ENCODE measurements at regions not wholly inside any gene's neighbourhood (a gene's known extent, or its start where the extent isn't known, plus 50 kb on each side); places are given as distances from the start of the nearest gene placed in this dataset.

DNA sequence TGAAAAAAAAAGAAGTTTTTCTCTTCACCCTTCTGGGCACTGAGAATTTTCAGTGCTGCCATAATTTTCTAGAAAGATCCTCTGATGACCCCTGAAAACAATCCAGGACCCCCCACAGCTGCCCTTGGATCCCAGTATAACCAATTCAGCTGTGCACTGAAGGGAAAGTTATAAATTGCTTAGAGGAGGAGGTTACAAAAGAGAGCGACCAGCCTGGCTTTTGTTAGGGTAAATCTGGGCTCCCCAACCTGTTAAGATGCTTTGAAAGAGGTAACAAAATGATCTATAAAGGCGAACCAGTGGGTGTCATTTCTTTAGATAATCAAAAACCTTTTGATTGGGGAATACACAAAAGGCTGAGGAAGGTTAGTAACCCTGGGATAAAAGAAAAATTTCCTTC is 407.9 kb upstream of the ATP11B start:
- H3K27me3 ChIP-seq (ENCODE audit: control insufficient read depth in 2 of 2, insufficient read depth in 2 of 2, low read length in 2 of 2), result no peaks in the 10 kb centered on the region
- BruUV-seq (replicated peaks), result no TSS peak
- TF ChIP-seq FOS (IDR thresholded peaks at IDR 0.05; ENCODE audit: borderline replicate concordance, insufficient read depth, low read length) (no peak), MYC (IDR thresholded peaks at IDR 0.05; ENCODE audit: low read depth, low read length) (no peak)
- TF ChIP-seq, protein P1, sequence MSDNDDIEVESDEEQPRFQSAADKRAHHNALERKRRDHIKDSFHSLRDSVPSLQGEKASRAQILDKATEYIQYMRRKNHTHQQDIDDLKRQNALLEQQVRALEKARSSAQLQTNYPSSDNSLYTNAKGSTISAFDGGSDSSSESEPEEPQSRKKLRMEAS (IDR thresholded peaks at IDR 0.05; ENCODE audit: insufficient read depth, insufficient read length), result no peak
- H3K9ac ChIP-seq (replicated peaks; ENCODE audit: extremely low read depth, insufficient read depth, low read length), result no peak overlapping the region
- no peaks in the 10 kb centered on the region for H3K79me2 ChIP-seq (ENCODE audit: control insufficient read depth, insufficient read depth, low read length)
- H3K4me1 ChIP-seq (ENCODE audit: control insufficient read depth, extremely low read depth, insufficient read depth, low read length), result no peaks in the 10 kb centered on the region
- dilution Hi-C loops (cut with MboI; ENCODE audit: extremely low pct_ligation_motif_present, low sequenced_read_pairs) (no loop called here), intact Hi-C loops (cut with micrococcal nuclease) (no loop called here)
- no peak overlapping the region for H3K4me2 ChIP-seq (ENCODE audit: insufficient read depth, low read length)
- CTCF ChIA-PET, result no interaction called here
- no peak overlapping the region for H3K4me3 ChIP-seq (replicated peaks in 1 of 3; ENCODE audit: insufficient read depth in 1 of 3, low read depth in 1 of 3, low read length in 3 of 3)
- no peaks in the 10 kb centered on the region for H4K20me1 ChIP-seq (replicated peaks; ENCODE audit: control insufficient read depth, extremely low read depth, insufficient read depth, low read length)
- POLR2A ChIA-PET, result no interaction called here
- H3K9me1 ChIP-seq (replicated peaks; ENCODE audit: control insufficient read depth, extremely low read depth, insufficient read depth, low read length), result no peaks in the 10 kb centered on the region
- H3K27ac ChIP-seq (ENCODE audit: insufficient read depth, low read depth, low read length), result no peak overlapping the region
- no peak for FAIRE-seq
- no peaks in the 10 kb centered on the region for H3K36me3 ChIP-seq (ENCODE audit: control insufficient read depth in 2 of 2, extremely low read depth in 1 of 2, insufficient read depth in 2 of 2, low read length in 2 of 2)
- H3K9me3 ChIP-seq (replicated peaks; ENCODE audit: control insufficient read depth, insufficient read depth, low read length), result no peaks in the 10 kb centered on the region
- H2AFZ ChIP-seq (ENCODE audit: low read depth, low read length), result no peak overlapping the region
- DNase-seq (ENCODE audit: low read depth, low spot score), result no peak

DNA sequence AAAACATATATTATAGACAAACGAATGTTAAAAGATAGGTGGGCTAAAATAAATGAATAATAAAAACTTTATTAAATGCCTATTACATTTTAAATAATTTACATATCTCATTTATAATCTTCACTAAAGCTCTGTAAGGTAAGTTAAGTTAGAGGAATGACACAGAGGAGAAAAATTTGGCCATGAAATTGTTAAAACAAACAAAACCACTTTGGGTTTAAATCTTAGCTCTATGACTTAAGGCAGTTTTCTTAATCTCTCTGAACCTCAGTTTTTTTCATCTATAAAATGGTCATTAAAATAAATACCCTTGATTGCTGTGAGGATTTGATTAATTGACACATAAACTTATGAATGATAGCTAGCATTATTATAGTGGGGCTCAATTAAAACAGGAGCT is 404.8 kb upstream of the ATP11B start:
- DNase-seq (ENCODE audit: low read depth, low spot score) (no peak), FAIRE-seq (no peak)
- H3K4me1 ChIP-seq (ENCODE audit: control insufficient read depth, extremely low read depth, insufficient read depth, low read length), result no peaks in the 10 kb centered on the region
- no TSS peak for BruUV-seq (replicated peaks)
- H2AFZ ChIP-seq (ENCODE audit: low read depth, low read length), result no peak overlapping the region
- TF ChIP-seq FOS (IDR thresholded peaks at IDR 0.05; ENCODE audit: borderline replicate concordance, insufficient read depth, low read length) (no peak), POLR2AphosphoS5 (IDR thresholded peaks at IDR 0.05; ENCODE audit: insufficient read depth, low read depth, low read length) (no peak)
- no peak overlapping the region for H3K4me2 ChIP-seq (ENCODE audit: insufficient read depth, low read length)
- H3K27ac ChIP-seq (ENCODE audit: insufficient read depth, low read depth, low read length), result no peak overlapping the region
- H3K9me3 ChIP-seq (replicated peaks; ENCODE audit: control insufficient read depth, insufficient read depth, low read length), result no peaks in the 10 kb centered on the region
- POLR2A ChIA-PET, result no interaction called here
- dilution Hi-C loops (cut with MboI; ENCODE audit: extremely low pct_ligation_motif_present, low sequenced_read_pairs), result no loop called here
- no peak overlapping the region for H3K4me3 ChIP-seq (replicated peaks in 1 of 3; ENCODE audit: insufficient read depth in 1 of 3, low read depth in 1 of 3, low read length in 3 of 3)
- no peaks in the 10 kb centered on the region for H3K79me2 ChIP-seq (ENCODE audit: control insufficient read depth, insufficient read depth, low read length)
- H3K9me1 ChIP-seq (replicated peaks; ENCODE audit: control insufficient read depth, extremely low read depth, insufficient read depth, low read length), result no peaks in the 10 kb centered on the region
- no peaks in the 10 kb centered on the region for H3K27me3 ChIP-seq (ENCODE audit: control insufficient read depth in 2 of 2, insufficient read depth in 2 of 2, low read length in 2 of 2)
- H3K36me3 ChIP-seq (ENCODE audit: control insufficient read depth in 2 of 2, extremely low read depth in 1 of 2, insufficient read depth in 2 of 2, low read length in 2 of 2), result no peaks in the 10 kb centered on the region
- no peak overlapping the region for H3K9ac ChIP-seq (replicated peaks; ENCODE audit: extremely low read depth, insufficient read depth, low read length)
- no peaks in the 10 kb centered on the region for H4K20me1 ChIP-seq (replicated peaks; ENCODE audit: control insufficient read depth, extremely low read depth, insufficient read depth, low read length)
- CTCF ChIA-PET, result no interaction called here
- intact Hi-C loops (cut with micrococcal nuclease), result no loop called here
